SK-N-SH (cell line): ENCODE measurements at regions not wholly inside any gene's neighbourhood (a gene's known extent, or its start where the extent isn't known, plus 50 kb on each side); places are given as distances from the start of the nearest gene placed in this dataset.

Experiments
- CTCF ChIA-PET: fragments of 300-600, 350-600 bp; formaldehyde crosslinking; extraction: SDS; loops from one replicate; lab custom pipeline; 2021; lab: Yijun Ruan, JAX
- POLR2A ChIA-PET: fragments of 350-600 bp; sonication (Branson Sonifier 250); formaldehyde crosslinking; extraction: SDS; loops from one replicate; lab custom pipeline; 2020; ENCODE audit warnings: antibody characterized with exemption, inconsistent platforms; lab: Yijun Ruan, JAX
- DNase-seq: peaks from one replicate; pipeline ENCODE4 v3.0.0; 2012
- H2AFZ ChIP-seq: fragments of 200-600 bp; sonication (generic); 2 replicates; pipeline ENCODE4 v1.8.1; 2016; ENCODE audit warnings: antibody characterized with exemption, mild to moderate bottlenecking, low read depth
- H3F3A ChIP-seq: fragments of 200-600 bp; sonication (generic); replicated peaks from 2 replicates; pipeline ENCODE3; 2016; ENCODE audit warnings: antibody characterized with exemption, mild to moderate bottlenecking; ENCODE audit not compliant: insufficient read depth
- H3K27ac ChIP-seq, 2 experiments: fragments of 200-500 bp in 1 of 2; fragments of 200-600 bp in 1 of 2; sonication (Bioruptor generic) in 1 of 2; sonication (generic), shearing (Covaris generic) in 1 of 2; 2 replicates each; pipeline versions ENCODE4 v1.5.1 to v1.6.1; 2014 to 2016; ENCODE audit warnings: low read depth in 2 of 2, inconsistent platforms in 1 of 2, low read length in 1 of 2, mild to moderate bottlenecking in 1 of 2, mixed read lengths in 1 of 2
- H3K27me3 ChIP-seq: fragments of 200-600 bp; sonication (generic), shearing (Covaris generic); 2 replicates; pipeline ENCODE4 v1.6.1; 2016; ENCODE audit warnings: mixed run types; ENCODE audit not compliant: insufficient read depth
- H3K36me3 ChIP-seq, 2 experiments: fragments of 200-500 bp in 1 of 2; fragments of 200-600 bp in 1 of 2; sonication (Bioruptor generic) in 1 of 2; sonication (generic) in 1 of 2; replicated peaks in 1 of 2; 2 replicates each; pipeline versions ENCODE3 to v1.5.1; 2014 to 2016; ENCODE audit warnings: low read length in 1 of 2, mild to moderate bottlenecking in 1 of 2; ENCODE audit not compliant: insufficient read depth in 2 of 2, control insufficient read depth in 1 of 2
- H3K4me1 ChIP-seq, 2 experiments: fragments of 200-500 bp in 1 of 2; fragments of 200-600 bp in 1 of 2; sonication (Bioruptor generic) in 1 of 2; sonication (generic), shearing (Covaris generic) in 1 of 2; 2 replicates each; pipeline versions ENCODE4 v1.5.1 to v1.6.1; 2014 to 2016; ENCODE audit warnings: low read depth in 1 of 2, low read length in 1 of 2, mixed run types in 1 of 2; ENCODE audit not compliant: insufficient read depth in 2 of 2, control insufficient read depth in 1 of 2
- H3K4me2 ChIP-seq: fragments of 200-600 bp; sonication (generic), shearing (Covaris generic); 2 replicates; pipeline ENCODE4 v1.6.1; 2017; ENCODE audit warnings: mixed run types
- H3K4me3 ChIP-seq, 2 experiments: fragments of 200-500 bp in 1 of 2; fragments of 200-600 bp in 1 of 2; sonication (Bioruptor generic) in 1 of 2; sonication (generic), shearing (Covaris generic) in 1 of 2; 2 replicates each; pipeline versions ENCODE4 v1.5.1 to v1.8.1; 2014 to 2016; ENCODE audit warnings: low read depth in 2 of 2, inconsistent platforms in 1 of 2, low read length in 1 of 2, mild to moderate bottlenecking in 1 of 2, mixed read lengths in 1 of 2, moderate library complexity in 1 of 2
- H3K79me2 ChIP-seq: fragments of 200-600 bp; sonication (generic); 2 replicates; pipeline ENCODE4 v1.8.1; 2017; ENCODE audit warnings: mild to moderate bottlenecking; ENCODE audit not compliant: insufficient read depth
- H3K9ac ChIP-seq: fragments of 200-600 bp; sonication (generic); 2 replicates; pipeline ENCODE4 v1.6.1; 2017; ENCODE audit warnings: mixed run types
- H3K9me2 ChIP-seq: fragments of 200-600 bp; sonication (generic); 2 replicates; pipeline ENCODE4 v1.6.1; 2017; ENCODE audit warnings: mixed run types
- H3K9me3 ChIP-seq: fragments of 200-600 bp; sonication (generic); 2 replicates; pipeline ENCODE4 v1.6.1; 2017; ENCODE audit warnings: mixed run types, mild to moderate bottlenecking, moderate library complexity
- H4K20me1 ChIP-seq: fragments of 200-600 bp; sonication (generic); 2 replicates; pipeline ENCODE4 v1.6.1; 2017; ENCODE audit warnings: mild to moderate bottlenecking, mixed run types; ENCODE audit not compliant: insufficient read depth
- FOSL2 ChIP-seq: IDR thresholded peaks from 2 replicates; pipeline ENCODE4 v1.4.0; 2012; ENCODE audit warnings: low read depth, mild to moderate bottlenecking, moderate library complexity, borderline replicate concordance
- MXI1 ChIP-seq: IDR thresholded peaks from 2 replicates; pipeline ENCODE4 v1.6.1; 2012; ENCODE audit warnings: mild to moderate bottlenecking, low read depth, low read length, improper control_type of control experiment
- NRF1 ChIP-seq: IDR thresholded peaks from 2 replicates; pipeline ENCODE4 v1.6.1; 2012; ENCODE audit warnings: low read depth, mild to moderate bottlenecking, low read length
- RAD21 ChIP-seq: IDR thresholded peaks from 2 replicates; pipeline ENCODE4 v1.6.1; 2012; ENCODE audit warnings: mild to moderate bottlenecking, low read length
- WGBS: methylation state at CpG from one replicate; pipeline ENCODE4 v1.1.6; 2017; ENCODE audit warnings: low lambda C conversion rate; 5-methylcytosine and 5-hydroxymethylcytosine counted together
- TF ChIP-seq, protein P1 (sequence below): fragments of 150-350 bp; IDR thresholded peaks from 2 replicates; pipeline ENCODE4 v1.6.1; 2016; ENCODE audit warnings: mild to moderate bottlenecking, low read depth, low read length
- TF ChIP-seq, protein P2 (sequence below): fragments of 200-600 bp; sonication (generic); IDR thresholded peaks from 2 replicates; pipeline ENCODE4 v1.6.1; 2017; ENCODE audit warnings: antibody characterized with exemption, mild to moderate bottlenecking, moderate library complexity
- TF ChIP-seq, protein P3 (sequence below): IDR thresholded peaks from 2 replicates; pipeline ENCODE4 v1.6.1; 2012; ENCODE audit warnings: mild to moderate bottlenecking, low read depth, low read length, moderate library complexity
- TF ChIP-seq, protein P4 (sequence below): fragments of 150-350 bp; IDR thresholded peaks from 2 replicates; pipeline ENCODE4 v1.6.1; 2017; ENCODE audit warnings: antibody characterized with exemption, low read length, low read depth, borderline replicate concordance
- TF ChIP-seq, protein P5 (sequence below): IDR thresholded peaks from 2 replicates; pipeline ENCODE4 v1.4.0; 2012; ENCODE audit warnings: low read depth, borderline replicate concordance

DNA sequence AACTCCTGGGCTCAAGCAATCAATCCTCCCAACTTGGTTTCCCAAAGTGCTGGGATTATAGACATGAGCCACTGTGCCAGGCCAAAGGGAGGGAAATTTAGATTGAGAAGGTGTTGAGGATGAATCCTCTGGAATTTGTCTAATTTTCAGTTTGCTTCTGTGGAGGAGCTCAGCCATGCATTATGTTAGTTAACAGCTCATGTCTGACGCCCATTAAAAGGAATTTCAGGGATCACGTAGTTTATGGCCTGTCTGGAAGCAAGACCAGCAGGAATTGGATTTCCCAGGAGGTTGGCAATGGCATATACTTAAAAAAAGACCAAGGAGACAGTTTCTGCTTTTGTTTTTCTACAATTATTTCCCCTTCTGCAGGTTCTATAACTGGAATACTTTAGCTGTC is 165.7 kb downstream of the OTUD1 start:
- 3% methylated on average over 2 of the region's 2 CpGs for WGBS
- Histone ChIP-seq H3K4me1 (no peaks in the 10 kb centered on the region), H3K4me3 (no peak overlapping the region), H2AFZ (no peak overlapping the region), H3K9me3 (no peaks in the 10 kb centered on the region), H3K4me2 (no peak overlapping the region), H3F3A (no peaks in the 10 kb centered on the region), H3K9me2 (no peaks in the 10 kb centered on the region), H3K27ac (no peak overlapping the region), H3K27me3 (no peaks in the 10 kb centered on the region), H3K79me2 (no peaks in the 10 kb centered on the region), H3K36me3 (no peaks in the 10 kb centered on the region), H4K20me1 (no peaks in the 10 kb centered on the region), H3K9ac (no peak overlapping the region)
- ChIA-PET CTCF (no interaction called here), POLR2A (no interaction called here)
- TF ChIP-seq RAD21 (no peak), NRF1 (no peak), MXI1 (no peak), FOSL2 (no peak)
- TF ChIP-seq, protein P1, sequence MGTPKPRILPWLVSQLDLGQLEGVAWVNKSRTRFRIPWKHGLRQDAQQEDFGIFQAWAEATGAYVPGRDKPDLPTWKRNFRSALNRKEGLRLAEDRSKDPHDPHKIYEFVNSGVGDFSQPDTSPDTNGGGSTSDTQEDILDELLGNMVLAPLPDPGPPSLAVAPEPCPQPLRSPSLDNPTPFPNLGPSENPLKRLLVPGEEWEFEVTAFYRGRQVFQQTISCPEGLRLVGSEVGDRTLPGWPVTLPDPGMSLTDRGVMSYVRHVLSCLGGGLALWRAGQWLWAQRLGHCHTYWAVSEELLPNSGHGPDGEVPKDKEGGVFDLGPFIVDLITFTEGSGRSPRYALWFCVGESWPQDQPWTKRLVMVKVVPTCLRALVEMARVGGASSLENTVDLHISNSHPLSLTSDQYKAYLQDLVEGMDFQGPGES: no peak
- TF ChIP-seq, protein P2, sequence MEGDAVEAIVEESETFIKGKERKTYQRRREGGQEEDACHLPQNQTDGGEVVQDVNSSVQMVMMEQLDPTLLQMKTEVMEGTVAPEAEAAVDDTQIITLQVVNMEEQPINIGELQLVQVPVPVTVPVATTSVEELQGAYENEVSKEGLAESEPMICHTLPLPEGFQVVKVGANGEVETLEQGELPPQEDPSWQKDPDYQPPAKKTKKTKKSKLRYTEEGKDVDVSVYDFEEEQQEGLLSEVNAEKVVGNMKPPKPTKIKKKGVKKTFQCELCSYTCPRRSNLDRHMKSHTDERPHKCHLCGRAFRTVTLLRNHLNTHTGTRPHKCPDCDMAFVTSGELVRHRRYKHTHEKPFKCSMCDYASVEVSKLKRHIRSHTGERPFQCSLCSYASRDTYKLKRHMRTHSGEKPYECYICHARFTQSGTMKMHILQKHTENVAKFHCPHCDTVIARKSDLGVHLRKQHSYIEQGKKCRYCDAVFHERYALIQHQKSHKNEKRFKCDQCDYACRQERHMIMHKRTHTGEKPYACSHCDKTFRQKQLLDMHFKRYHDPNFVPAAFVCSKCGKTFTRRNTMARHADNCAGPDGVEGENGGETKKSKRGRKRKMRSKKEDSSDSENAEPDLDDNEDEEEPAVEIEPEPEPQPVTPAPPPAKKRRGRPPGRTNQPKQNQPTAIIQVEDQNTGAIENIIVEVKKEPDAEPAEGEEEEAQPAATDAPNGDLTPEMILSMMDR: no peak
- TF ChIP-seq, protein P3, sequence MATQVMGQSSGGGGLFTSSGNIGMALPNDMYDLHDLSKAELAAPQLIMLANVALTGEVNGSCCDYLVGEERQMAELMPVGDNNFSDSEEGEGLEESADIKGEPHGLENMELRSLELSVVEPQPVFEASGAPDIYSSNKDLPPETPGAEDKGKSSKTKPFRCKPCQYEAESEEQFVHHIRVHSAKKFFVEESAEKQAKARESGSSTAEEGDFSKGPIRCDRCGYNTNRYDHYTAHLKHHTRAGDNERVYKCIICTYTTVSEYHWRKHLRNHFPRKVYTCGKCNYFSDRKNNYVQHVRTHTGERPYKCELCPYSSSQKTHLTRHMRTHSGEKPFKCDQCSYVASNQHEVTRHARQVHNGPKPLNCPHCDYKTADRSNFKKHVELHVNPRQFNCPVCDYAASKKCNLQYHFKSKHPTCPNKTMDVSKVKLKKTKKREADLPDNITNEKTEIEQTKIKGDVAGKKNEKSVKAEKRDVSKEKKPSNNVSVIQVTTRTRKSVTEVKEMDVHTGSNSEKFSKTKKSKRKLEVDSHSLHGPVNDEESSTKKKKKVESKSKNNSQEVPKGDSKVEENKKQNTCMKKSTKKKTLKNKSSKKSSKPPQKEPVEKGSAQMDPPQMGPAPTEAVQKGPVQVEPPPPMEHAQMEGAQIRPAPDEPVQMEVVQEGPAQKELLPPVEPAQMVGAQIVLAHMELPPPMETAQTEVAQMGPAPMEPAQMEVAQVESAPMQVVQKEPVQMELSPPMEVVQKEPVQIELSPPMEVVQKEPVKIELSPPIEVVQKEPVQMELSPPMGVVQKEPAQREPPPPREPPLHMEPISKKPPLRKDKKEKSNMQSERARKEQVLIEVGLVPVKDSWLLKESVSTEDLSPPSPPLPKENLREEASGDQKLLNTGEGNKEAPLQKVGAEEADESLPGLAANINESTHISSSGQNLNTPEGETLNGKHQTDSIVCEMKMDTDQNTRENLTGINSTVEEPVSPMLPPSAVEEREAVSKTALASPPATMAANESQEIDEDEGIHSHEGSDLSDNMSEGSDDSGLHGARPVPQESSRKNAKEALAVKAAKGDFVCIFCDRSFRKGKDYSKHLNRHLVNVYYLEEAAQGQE: no peak
- TF ChIP-seq, protein P4, sequence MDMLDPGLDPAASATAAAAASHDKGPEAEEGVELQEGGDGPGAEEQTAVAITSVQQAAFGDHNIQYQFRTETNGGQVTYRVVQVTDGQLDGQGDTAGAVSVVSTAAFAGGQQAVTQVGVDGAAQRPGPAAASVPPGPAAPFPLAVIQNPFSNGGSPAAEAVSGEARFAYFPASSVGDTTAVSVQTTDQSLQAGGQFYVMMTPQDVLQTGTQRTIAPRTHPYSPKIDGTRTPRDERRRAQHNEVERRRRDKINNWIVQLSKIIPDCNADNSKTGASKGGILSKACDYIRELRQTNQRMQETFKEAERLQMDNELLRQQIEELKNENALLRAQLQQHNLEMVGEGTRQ: no peak
- TF ChIP-seq, protein P5, sequence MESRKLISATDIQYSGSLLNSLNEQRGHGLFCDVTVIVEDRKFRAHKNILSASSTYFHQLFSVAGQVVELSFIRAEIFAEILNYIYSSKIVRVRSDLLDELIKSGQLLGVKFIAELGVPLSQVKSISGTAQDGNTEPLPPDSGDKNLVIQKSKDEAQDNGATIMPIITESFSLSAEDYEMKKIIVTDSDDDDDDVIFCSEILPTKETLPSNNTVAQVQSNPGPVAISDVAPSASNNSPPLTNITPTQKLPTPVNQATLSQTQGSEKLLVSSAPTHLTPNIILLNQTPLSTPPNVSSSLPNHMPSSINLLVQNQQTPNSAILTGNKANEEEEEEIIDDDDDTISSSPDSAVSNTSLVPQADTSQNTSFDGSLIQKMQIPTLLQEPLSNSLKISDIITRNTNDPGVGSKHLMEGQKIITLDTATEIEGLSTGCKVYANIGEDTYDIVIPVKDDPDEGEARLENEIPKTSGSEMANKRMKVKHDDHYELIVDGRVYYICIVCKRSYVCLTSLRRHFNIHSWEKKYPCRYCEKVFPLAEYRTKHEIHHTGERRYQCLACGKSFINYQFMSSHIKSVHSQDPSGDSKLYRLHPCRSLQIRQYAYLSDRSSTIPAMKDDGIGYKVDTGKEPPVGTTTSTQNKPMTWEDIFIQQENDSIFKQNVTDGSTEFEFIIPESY: no peak
- DNase-seq: no peak
